ENCODE measurements at regions not wholly inside any gene's neighbourhood (a gene's known extent, or its start where the extent isn't known, plus 50 kb on each side); places are given as distances from the start of the nearest gene placed in this dataset.

DNA sequence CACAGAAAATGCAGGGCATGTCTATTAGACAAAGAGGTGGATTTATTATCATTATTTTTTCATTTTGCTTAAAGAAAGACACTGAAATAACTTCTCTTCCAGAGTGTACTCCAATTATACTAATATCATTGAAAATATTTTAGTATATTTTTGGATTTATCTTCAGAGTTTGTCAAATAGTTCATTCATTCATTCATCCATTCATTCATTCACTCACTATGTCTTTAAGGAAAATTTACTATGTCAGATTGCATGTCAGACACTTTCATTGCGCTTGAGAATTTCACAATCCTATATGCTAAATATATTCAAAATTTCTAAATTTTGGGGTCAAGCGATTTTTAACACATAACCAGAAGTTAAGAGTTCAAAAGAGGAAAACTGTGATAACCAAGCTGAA lies 479.1 kb downstream of the ZEB2 start:
- no peaks in the 10 kb centered on the region for H3K79me2 ChIP-seq (ENCODE audit: insufficient read depth, low read length)
- no peak overlapping the region for H3K23ac ChIP-seq (ENCODE audit: insufficient read length, low read depth, low read length)
- no peak overlapping the region for H2AFZ ChIP-seq (ENCODE audit: low read length)
- no peak overlapping the region for H3K56ac ChIP-seq (ENCODE audit: insufficient read length, low read depth, low read length)
- no peak overlapping the region for H4K91ac ChIP-seq (ENCODE audit: insufficient read length, low read depth, low read length)
- H3K4me1 Mint-ChIP-seq, result peaks cover 17% of the 10 kb centered on the region in 2 experiments
- H3K4ac ChIP-seq (ENCODE audit: low read depth, low read length), result no peak overlapping the region
- no peak overlapping the region for H2AK5ac ChIP-seq (ENCODE audit: insufficient read length, low read length)
- no peaks in the 10 kb centered on the region for H3K4me1 ChIP-seq (ENCODE audit: insufficient read depth, low read length)
- H2BK20ac ChIP-seq (ENCODE audit: low read depth, low read length, poor library complexity, severe bottlenecking), result no peak overlapping the region
- no peak overlapping the region for H3K4me2 ChIP-seq (ENCODE audit: insufficient read depth, insufficient read length, low read length)
- H3K9me3 ChIP-seq (ENCODE audit: control insufficient read depth, low read depth, low read length), result no peaks in the 10 kb centered on the region
- no peaks in the 10 kb centered on the region for H4K20me1 ChIP-seq (ENCODE audit: control insufficient read depth, insufficient read depth, insufficient read length)
- H4K8ac ChIP-seq (replicated peaks; ENCODE audit: insufficient read length, low read depth, low read length), result no peak overlapping the region
- H3K27me3 Mint-ChIP-seq (ENCODE audit: low read depth), result no peaks in the 10 kb centered on the region
- no peak overlapping the region for H3K9ac ChIP-seq (ENCODE audit: extremely low read depth, insufficient read length, low read length)
- DNase-seq, result no peak
- H2BK5ac ChIP-seq (ENCODE audit: insufficient read length, low read length), result no peak overlapping the region
- no peak overlapping the region for H3K27ac Mint-ChIP-seq
- H3K27ac ChIP-seq (ENCODE audit: insufficient read length, low read depth, low read length), result no peak overlapping the region
- no peak overlapping the region for H2BK120ac ChIP-seq (ENCODE audit: low read depth, low read length, poor library complexity, severe bottlenecking)
- no peak overlapping the region for H3K18ac ChIP-seq (ENCODE audit: insufficient read length, low read depth, low read length)
- H4K5ac ChIP-seq (ENCODE audit: insufficient read length, low read depth, low read length), result no peak overlapping the region
- H3K79me1 ChIP-seq (ENCODE audit: insufficient read depth, low read depth, low read length, poor library complexity, severe bottlenecking), result no peaks in the 10 kb centered on the region
- H3K14ac ChIP-seq (ENCODE audit: insufficient read depth, low read length), result no peak overlapping the region
- no peak overlapping the region for H3K4me3 Mint-ChIP-seq
- no peaks in the 10 kb centered on the region for H3K27me3 ChIP-seq (ENCODE audit: insufficient read depth, low read length)
- H2BK15ac ChIP-seq (ENCODE audit: low read depth, low read length), result no peak overlapping the region
- H3K23me2 ChIP-seq (ENCODE audit: insufficient read length, low read depth, low read length, poor library complexity, severe bottlenecking), result no peaks in the 10 kb centered on the region
- TF ChIP-seq, protein P1, sequence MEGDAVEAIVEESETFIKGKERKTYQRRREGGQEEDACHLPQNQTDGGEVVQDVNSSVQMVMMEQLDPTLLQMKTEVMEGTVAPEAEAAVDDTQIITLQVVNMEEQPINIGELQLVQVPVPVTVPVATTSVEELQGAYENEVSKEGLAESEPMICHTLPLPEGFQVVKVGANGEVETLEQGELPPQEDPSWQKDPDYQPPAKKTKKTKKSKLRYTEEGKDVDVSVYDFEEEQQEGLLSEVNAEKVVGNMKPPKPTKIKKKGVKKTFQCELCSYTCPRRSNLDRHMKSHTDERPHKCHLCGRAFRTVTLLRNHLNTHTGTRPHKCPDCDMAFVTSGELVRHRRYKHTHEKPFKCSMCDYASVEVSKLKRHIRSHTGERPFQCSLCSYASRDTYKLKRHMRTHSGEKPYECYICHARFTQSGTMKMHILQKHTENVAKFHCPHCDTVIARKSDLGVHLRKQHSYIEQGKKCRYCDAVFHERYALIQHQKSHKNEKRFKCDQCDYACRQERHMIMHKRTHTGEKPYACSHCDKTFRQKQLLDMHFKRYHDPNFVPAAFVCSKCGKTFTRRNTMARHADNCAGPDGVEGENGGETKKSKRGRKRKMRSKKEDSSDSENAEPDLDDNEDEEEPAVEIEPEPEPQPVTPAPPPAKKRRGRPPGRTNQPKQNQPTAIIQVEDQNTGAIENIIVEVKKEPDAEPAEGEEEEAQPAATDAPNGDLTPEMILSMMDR (conservative IDR thresholded peaks at IDR 0.05), result no peak
- H3T11ph ChIP-seq (ENCODE audit: low read length), result no peak overlapping the region
- H3K36me3 Mint-ChIP-seq (ENCODE audit: insufficient read depth in 1 of 3, low read depth in 3 of 3), result no peaks in the 10 kb centered on the region
- H2BK12ac ChIP-seq (ENCODE audit: insufficient read length, low read depth, low read length), result no peak overlapping the region
- no CpG with 5 or more reads among the region's 2 CpGs for WGBS (ENCODE audit: extremely low coverage, insufficient read length, low lambda C conversion rate)
- no peaks in the 10 kb centered on the region for H3K9me3 Mint-ChIP-seq

Measured in H9 (cell line).